Activated B cell treated with CpG ODN at 0.5 μM for 24 hours (primary cell): ENCODE measurements at regions not wholly inside any gene's neighbourhood (a gene's known extent, or its start where the extent isn't known, plus 50 kb on each side); places are given as distances from the start of the nearest gene placed in this dataset.

Experiments used
- ATAC-seq: fragments of 200-7000 bp; cut with Tn5 transposase; one replicate; pipeline ENCODE4 v1.10.0; 2021; ENCODE audit warnings: low read depth, mild to moderate bottlenecking, moderate library complexity
- CTCF ChIA-PET: fragments of 350-600 bp; sonication (Branson Sonifier 250); formaldehyde crosslinking; loops from one replicate; lab custom pipeline; 2021; ENCODE audit warnings: antibody characterized with exemption; lab: Charles Lee
- POLR2A ChIA-PET: fragments of 350-600 bp; sonication (Branson Sonifier 250); formaldehyde crosslinking; loops from one replicate; lab custom pipeline; 2021; ENCODE audit warnings: antibody characterized with exemption; lab: Charles Lee
- DNase-seq: peaks from one replicate; pipeline ENCODE4 v3.0.0; 2022
- H3K27ac Mint-ChIP-seq: one replicate; pipeline ENCODE4 v1.8.0; 2020; ENCODE audit warnings: mixed read lengths
- H3K27me3 Mint-ChIP-seq: one replicate; pipeline ENCODE4 v1.8.0; 2021; ENCODE audit warnings: mixed read lengths
- H3K36me3 Mint-ChIP-seq: one replicate; pipeline ENCODE4 v1.8.0; 2021; ENCODE audit warnings: low read depth, mixed read lengths
- H3K4me1 Mint-ChIP-seq: one replicate; pipeline ENCODE4 v1.8.0; 2021; ENCODE audit warnings: mixed read lengths
- H3K4me3 Mint-ChIP-seq: one replicate; pipeline ENCODE4 v1.8.0; 2020; ENCODE audit warnings: mild to moderate bottlenecking, mixed read lengths
- H3K9me3 Mint-ChIP-seq: one replicate; pipeline ENCODE4 v1.8.0; 2020; ENCODE audit warnings: mixed read lengths
- CTCF ChIP-seq: fragments of 200-600 bp; IDR thresholded peaks from one replicate; pipeline ENCODE4 v1.8.0; 2022; ENCODE audit warnings: antibody characterized with exemption, mild to moderate bottlenecking
- intact Hi-C: fragments of 100-400 bp; cut with micrococcal nuclease; formaldehyde crosslinking; loops from one replicate; pipeline ENCODE4 v1.15.1; 2024

DNA sequence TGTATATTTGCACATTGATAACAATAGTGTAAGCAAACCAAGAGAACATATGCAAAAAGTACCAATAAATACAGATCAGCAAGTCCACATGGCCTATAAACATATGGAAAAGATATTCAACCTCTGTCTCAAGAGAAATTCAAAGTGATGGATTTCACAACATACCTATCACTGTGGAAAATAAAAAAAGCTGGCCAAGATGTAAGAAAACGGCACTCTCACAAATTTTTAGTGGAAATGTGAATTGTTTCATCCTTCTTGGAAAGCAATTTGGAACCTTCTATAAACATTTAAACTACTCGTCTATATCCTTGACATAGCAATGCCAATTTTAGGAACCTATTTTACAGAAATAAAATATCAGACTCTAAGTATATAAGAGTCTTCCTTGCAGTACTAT lies 559.8 kb downstream of the QKI start:
- no peaks in the 10 kb centered on the region for H3K4me1 Mint-ChIP-seq
- no peak overlapping the region for H3K4me3 Mint-ChIP-seq
- no peak for DNase-seq
- H3K9me3 Mint-ChIP-seq = peaks cover 6% of the 10 kb centered on the region
- no peaks in the 10 kb centered on the region for H3K36me3 Mint-ChIP-seq
- ChIA-PET POLR2A (no interaction called here), CTCF (no interaction called here)
- H3K27me3 Mint-ChIP-seq = peaks cover 9% of the 10 kb centered on the region
- no peak for ATAC-seq
- intact Hi-C loops = no loop called here
- no peak overlapping the region for H3K27ac Mint-ChIP-seq
- TF ChIP-seq CTCF = no peak

DNA sequence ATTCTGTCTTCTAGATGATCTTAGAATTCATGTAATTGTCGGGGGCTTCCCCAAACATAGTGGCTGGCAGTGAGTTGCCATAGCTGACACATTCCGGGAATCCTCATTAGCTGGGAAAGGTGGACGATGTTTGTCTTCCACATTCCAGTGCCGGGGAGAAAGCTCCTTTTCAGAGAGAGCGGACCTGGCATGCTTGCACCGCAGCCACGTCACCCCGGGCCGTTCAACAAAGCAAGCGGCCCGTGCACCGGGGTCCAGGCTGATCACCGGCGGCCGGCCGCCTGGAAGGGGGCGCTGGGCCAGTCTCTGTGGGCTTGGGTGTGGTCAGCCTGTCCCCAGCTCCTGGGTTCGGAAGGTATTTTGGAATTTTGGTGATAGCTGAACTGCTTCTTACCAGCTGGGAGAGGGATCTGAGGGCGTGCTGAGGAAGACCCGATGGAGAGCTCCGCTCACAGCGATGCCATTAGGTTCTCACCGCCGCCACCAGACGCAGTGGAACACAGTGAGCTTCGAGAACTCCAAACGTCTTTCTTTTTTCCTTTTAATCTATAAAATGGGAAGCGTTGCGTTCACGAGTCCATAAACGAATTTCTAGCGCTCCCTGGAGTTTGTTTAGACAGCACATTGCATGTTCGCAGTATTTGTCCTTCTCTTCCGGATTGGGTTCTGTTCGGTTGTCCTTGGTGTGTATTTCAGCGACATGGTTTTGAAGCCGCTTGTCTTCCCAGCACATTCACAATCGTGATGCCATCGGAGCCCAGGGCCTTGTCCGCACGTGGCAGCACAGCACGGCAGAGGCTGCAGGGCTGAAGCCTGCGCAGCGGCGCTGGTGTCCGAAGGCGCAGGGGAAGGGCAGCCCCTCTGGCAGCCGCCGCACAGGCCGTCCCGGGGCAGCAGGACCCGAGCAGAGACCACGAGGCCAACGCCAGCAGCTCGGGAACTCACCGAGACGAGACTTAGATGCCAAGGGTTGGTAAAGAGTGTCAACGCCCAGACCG lies 557.6 kb downstream of the QKI start:
- Mint-ChIP-seq H3K4me1 (no peaks in the 10 kb centered on the region), H3K9me3 (no peaks in the 10 kb centered on the region), H3K27ac (no peak overlapping the region), H3K4me3 (no peak overlapping the region), H3K36me3 (no peaks in the 10 kb centered on the region), H3K27me3 (peaks cover 9% of the 10 kb centered on the region)
- CTCF ChIA-PET = no interaction called here
- intact Hi-C loops = no loop called here
- no peak for TF ChIP-seq CTCF
- POLR2A ChIA-PET = no interaction called here
- DNase-seq (no peak), ATAC-seq (no peak)

DNA sequence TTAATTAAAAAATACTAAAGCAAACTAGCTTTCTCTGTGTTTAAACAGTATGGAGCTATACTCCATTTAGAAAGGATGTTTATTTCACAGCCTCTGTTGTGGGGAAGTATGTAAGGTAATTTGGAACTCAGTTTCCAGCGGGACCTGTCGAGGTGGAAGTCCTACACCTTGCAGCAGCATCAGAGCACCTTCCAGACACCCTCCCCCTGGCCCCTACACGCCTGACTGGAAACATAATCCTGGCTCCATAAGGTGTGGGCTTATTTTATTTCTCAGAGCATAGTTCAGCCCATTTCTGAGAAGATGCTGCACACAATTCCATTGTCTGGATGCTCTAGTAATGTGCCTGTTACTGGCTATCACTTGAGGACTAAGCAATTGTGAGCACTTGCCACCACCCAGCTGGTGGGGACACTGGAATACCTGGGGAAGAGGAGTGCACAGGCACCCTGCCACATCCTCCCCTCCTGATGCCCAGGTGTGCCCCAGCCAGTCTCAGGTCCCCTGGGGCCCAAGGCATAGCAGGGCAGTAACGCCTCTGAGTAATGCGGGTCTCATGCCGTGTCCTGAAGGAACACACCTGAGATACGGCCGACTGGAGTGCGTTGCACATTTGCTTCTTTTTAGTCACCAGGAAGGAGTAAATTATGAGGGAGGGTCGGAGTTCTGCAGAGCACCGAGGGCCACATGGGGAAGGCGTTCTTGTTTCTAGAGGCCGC lies 556.5 kb downstream of the QKI start:
- ChIA-PET CTCF (no interaction called here), POLR2A (no interaction called here)
- no peak for TF ChIP-seq CTCF
- ATAC-seq (no peak), DNase-seq (no peak)
- Mint-ChIP-seq H3K4me1 (no peaks in the 10 kb centered on the region), H3K4me3 (no peak overlapping the region), H3K27me3 (peaks cover 12% of the 10 kb centered on the region), H3K36me3 (no peaks in the 10 kb centered on the region), H3K9me3 (no peaks in the 10 kb centered on the region), H3K27ac (no peak overlapping the region)
- intact Hi-C loops = no loop called here

- Mint-ChIP-seq H3K4me3 (no peak overlapping the region), H3K9me3 (no peaks in the 10 kb centered on the region), H3K27ac (no peak overlapping the region), H3K4me1 (no peaks in the 10 kb centered on the region), H3K36me3 (no peaks in the 10 kb centered on the region), H3K27me3 (peaks cover 12% of the 10 kb centered on the region)
- ChIA-PET POLR2A (no interaction called here), CTCF (no interaction called here)
- DNase-seq = no peak
- intact Hi-C loops = no loop called here
- ATAC-seq = no peak
- no peak for TF ChIP-seq CTCF
Observed at GRCh38 chr6:163965426-163966348, 551.2 kb downstream of the QKI start.
